ENCODE measurements at regions not wholly inside any gene's neighbourhood (a gene's known extent, or its start where the extent isn't known, plus 50 kb on each side); places are given as distances from the start of the nearest gene placed in this dataset.
A peak's percentile ranks its signal among the peaks of the same experiment; 100 is the strongest.

DNA sequence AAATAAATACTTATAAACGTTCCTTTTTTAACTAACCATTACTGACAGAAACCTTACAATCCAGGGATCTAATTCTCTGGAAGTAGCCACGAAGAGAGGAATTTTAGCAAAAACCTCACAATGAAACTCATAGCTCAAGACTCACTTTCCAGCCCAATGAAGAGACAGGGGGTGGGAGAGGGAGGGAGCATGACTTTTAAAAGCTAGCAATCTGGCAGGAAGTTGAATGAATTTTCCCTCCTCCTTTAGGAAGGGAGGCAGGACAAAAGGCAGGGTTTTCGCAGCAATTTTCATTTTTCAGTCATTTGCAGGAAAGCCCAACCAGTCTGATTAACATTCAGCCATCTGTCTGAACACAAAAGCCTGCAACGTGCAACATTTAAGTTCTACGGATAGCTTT, 381.5 kb upstream of the PSMD7 start:
- no peak for DNase-seq
- ATAC-seq: no peak
- intact Hi-C loops (cut with DNase I, micrococcal nuclease): no loop called here

DNA sequence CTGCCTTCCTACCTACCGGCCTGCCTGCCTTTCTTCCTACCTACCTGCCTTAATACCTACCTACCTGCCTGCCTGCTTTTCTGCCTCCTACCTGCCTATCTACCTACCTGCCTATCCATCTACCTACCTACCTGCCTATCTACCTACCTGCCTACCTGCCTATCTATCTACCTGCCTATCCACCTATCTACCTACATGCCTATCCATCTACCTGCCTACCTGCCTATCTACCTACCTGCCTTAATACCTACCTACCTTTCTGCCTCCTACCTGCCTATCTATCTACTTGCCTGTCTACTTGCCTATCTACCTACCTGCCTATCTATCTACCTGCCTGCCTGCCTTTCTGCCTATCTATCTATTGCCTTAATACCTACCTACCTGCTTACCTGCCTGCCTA, 383.8 kb upstream of the PSMD7 start:
- intact Hi-C loops (cut with DNase I, micrococcal nuclease): no loop called here
- no peak for ATAC-seq

DNA sequence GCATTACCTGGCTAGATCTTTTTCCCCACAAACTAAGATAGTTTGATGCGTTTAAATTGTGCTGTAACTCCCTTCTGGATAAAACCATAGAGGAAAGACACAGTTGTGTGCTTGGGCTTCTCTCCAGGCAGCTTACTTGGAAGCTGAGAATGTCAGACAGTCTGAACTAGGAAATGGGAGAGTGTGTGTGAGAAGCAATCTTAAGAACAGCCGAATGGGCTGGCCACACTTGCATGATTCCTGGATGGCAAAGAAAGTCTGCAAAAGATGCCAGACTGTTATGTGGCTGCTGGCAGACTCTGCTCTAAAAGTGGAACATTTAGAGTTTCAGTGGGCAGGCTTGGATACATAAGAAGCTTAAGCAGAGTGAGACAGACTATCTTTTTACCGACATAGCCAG, 384.3 kb upstream of the PSMD7 start:
- ATAC-seq: no peak
- intact Hi-C loops (cut with DNase I, micrococcal nuclease): no loop called here
- no peak for DNase-seq

More for the DNA sequence above, 383.8 kb upstream of the PSMD7 start:
- no peak for DNase-seq

DNA sequence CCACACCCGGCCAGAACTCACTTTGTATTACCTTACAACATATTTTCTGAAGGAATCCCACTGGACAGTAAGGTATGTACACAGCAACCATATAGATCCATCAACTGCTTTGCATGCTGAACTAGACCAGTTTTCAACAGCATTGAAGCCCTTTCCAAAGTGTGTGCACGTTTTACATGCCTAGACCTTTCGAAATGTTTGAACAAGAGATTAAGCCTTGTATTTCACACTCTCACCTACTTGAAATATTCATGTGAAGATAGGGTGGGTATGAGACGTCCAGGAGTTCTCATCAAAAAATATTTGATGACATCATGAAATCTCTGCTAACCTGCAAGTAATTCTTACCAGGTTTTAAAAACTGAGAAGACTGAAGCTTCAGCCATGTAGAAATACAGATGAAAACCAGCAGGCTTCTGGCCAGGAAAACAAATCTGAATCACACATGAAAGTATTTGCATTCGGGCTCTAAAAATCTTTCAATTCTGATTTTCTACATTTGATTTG, 387.0 kb upstream of the PSMD7 start:
- ATAC-seq: no peak
- intact Hi-C loops (cut with DNase I, micrococcal nuclease): no loop called here
- no peak for DNase-seq

DNA sequence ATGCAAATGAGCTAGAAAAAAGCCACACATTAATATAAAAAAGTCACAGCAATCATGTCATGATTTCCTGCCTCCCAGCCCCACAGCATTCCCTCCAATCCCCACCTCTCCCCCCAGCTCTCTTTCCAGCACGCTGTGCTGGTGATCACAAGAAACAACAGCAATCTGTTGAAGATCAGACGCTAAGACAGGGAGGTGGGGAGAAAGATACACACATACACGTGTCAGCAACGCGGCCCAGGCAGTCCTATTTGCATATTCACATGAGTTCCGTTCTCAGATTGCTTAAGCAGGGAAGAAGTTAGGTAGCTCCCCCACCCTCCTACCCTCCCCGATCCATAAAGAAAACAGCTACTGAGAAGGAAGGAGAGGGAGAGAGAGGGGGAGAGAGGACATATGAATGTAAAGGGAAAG, 405.5 kb upstream of the PSMD7 start:
- ATAC-seq: peak; percentile 57
- DNase-seq: no peak
- intact Hi-C loops (cut with DNase I, micrococcal nuclease): no loop called here

DNA sequence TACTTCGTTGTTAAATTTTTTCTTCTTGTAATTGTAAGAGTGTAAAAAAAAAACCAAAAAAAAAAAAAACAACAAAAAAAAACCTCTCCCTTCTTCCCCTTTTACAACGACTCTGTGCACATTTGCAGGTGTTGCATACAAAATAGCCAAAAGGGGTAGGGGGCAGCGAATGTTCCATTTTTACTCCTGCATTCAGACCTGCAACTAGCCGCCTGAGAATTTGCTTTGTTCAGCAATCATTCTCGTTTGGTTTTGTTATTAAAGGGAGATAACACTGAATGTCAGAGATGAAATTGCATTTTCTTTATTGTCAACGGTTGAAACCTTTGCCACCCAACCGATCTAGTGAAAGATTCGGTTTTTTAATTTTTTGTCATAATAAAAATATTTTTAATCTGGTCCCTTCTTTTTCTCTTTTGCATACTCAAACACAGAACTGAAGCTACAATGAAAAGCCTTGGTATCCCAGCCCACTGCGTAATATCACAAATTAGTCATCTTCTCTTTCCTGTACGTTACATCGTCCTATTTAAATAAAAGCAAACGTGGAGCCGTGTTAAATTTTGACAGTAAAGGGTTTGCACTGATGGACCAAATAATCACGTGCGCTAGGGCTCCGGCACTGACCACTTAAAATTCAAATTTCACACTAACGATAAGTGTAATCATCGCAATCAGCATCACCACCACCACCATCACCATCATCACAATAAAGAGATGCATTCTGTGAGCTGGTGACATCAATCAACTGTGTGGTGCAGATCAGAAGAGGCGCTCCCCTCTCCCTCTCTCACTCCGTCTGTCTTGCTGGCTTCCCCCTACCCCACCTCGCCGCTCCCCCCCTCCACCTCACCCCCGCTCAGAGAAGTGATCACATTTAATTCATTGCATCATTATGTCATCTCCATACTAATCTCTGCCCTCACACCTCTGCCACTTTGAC, 406.2 kb upstream of the PSMD7 start:
- no peak for ATAC-seq
- no peak for DNase-seq
- intact Hi-C loops (cut with DNase I, micrococcal nuclease): no loop called here

DNA sequence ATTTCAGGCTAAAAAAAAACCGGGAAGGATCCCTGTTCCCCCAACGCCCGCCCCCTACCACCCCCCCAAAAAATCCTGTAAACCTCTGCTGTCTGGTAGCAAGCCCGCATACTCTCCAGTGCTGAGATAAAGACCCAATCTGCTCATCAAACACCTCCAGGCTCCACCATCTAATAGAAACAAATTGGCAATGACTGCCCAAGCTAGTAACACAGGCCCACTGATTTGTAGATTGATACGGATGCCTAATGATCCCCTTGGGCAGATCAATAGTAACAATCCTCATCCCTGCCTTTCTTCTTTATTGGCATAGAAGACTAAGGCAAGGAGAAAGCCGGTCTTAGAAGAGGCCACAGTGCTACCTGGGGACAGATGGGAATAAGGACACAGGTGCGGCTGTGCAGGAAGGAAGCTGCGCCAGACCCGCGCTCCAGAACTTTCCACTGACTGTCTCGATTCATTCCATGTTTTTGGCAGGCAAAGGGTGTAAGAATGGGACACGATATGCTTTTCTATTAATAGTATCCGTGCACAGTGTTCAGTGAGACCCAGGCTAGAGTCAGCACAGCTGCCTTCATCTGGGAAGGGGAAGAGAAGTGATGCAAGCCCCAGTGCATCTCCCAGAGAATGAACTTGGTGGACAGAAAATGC, 407.6 kb upstream of the PSMD7 start:
- intact Hi-C loops (cut with DNase I, micrococcal nuclease): loop anchor here in 1 of 2 donors (10.0 kb wide), 1 partner anchor 324 kb away; no protein-coding TSS in a partner anchor
- DNase-seq (no peak), ATAC-seq (no peak)

DNA sequence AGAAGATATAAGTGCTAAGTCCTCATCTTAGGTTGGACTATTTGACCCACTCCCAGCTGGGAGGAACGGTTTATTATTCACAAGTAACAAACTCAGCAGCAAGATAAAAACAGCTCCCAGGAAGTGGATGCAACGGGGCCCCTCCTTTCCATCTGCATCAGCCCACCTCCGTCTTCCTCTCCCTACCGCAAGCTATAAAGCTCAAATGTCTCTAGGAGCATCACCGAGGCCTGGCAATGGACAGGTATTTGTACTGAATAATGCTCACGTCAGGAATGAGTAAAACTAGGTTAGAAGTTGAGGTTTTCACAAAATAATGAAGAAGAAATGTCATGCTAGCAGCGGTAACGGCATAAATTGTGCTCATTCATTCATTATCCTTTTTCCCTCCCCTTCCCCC, 408.7 kb upstream of the PSMD7 start:
- intact Hi-C loops (cut with DNase I, micrococcal nuclease): loop anchor here in 1 of 2 donors (10.0 kb wide), 1 partner anchor 323 kb away; no protein-coding TSS in a partner anchor
- ATAC-seq (no peak), DNase-seq (no peak)

DNA sequence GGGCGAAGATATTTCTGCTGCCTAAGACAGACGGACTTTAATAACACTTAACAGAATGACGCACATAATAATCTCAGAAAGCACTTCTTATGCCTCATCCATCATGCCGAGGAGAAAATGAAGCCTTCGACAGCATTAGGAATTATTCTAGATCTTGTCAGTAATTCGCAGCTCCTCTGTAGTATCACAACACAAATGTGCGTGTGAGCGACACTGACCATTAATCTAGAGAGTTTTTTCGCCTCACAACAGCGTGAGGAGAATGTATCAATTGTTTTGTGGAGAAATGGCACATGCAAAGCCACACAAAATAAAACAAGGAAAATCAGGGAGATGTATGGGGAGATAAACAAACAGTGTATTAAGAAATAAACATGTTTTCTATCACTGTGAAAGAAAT, 410.2 kb upstream of the PSMD7 start:
- DNase-seq: no peak
- intact Hi-C loops (cut with DNase I, micrococcal nuclease): loop anchor here in 1 of 2 donors (10.0 kb wide), 1 partner anchor 322 kb away; no protein-coding TSS in a partner anchor
- no peak for ATAC-seq

DNA sequence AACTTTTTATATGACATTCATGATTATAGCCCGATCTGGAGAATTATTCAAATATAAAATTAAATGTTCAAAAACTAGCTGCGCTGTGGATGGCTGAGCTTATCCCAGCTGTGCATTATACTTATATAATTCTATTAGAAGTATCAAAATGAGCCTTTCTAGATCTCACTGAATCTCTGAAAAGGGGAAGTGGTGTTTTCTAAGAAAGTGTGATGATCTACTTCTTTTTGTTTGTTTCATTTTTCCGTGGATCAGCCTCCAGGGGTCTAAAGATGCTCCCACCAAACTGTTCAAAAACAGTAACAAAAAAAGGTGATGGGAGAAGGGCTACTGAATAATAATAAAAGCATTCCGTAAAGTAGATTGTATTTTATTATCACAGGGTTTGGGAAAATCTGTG, 411.3 kb upstream of the PSMD7 start:
- intact Hi-C loops (cut with DNase I, micrococcal nuclease): loop anchor here in 1 of 2 donors (10.0 kb wide), 1 partner anchor 321 kb away; no protein-coding TSS in a partner anchor
- no peak for DNase-seq
- no peak for ATAC-seq

DNA sequence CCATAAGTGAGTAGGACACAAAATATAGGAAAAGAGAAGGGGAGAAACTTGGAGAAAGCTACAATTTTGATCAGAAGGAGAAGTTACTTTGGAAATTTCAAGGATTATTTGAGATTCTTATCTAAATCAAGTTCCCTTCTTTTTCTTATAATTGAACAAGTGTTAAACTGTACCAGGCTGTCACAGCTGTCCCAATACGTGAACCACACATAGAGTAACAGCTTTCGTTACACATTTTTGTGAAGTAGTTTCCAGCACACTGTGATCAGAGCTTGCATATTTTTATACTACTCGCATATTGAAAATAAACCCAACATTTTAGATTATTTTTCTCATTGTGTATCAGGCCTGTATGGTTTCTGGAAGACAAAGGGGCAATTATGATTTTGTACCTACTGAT, 412.8 kb upstream of the PSMD7 start:
- DNase-seq: no peak
- no peak for ATAC-seq
- intact Hi-C loops (cut with DNase I, micrococcal nuclease): loop anchor here in 1 of 2 donors (10.0 kb wide), 1 partner anchor 319 kb away; no protein-coding TSS in a partner anchor

DNA sequence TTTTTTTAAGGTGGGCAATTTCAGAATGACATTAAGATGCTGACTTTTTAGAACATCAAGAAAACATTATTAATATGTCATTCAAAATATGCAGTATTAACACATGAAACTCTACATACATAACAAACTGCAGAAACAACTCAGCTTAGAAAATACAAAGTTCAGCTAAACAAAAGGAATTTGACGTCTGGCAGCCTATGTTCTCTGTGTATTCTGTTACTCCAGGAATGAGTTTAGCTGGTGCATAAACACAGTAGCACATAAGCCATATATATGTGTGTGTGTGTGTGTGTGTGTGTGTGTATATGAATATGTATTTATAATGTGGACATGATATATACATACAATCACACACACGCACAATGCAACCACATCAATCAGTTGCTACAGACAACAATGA, 413.5 kb upstream of the PSMD7 start:
- intact Hi-C loops (cut with DNase I, micrococcal nuclease): loop anchor here in 1 of 2 donors (10.0 kb wide), 1 partner anchor 318 kb away; no protein-coding TSS in a partner anchor
- no peak for ATAC-seq

DNA sequence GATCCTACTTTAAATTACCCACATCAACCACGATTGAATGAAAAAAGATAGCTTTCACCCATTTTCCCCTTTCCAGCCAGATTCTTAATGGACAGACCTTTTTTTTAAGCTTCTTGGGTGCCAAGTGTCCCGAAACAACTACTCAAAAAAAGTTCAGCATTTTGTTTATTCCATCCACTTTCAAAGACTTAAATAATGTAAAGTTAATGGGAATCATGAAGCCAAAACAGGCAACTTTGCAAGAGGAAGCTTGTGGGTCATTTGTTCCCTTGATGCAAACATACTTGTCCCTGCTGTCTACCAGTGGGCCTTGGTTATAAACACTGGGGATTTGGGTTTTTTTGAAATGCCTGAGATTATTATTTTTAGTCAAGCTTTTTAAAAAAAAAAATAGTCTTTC, 414.0 kb upstream of the PSMD7 start:
- intact Hi-C loops (cut with DNase I, micrococcal nuclease): loop anchor here in 1 of 2 donors (10.0 kb wide), 1 partner anchor 318 kb away; no protein-coding TSS in a partner anchor
- ATAC-seq: no peak
- no peak for DNase-seq

More for the DNA sequence above, 413.5 kb upstream of the PSMD7 start:
- DNase-seq: no peak

DNA sequence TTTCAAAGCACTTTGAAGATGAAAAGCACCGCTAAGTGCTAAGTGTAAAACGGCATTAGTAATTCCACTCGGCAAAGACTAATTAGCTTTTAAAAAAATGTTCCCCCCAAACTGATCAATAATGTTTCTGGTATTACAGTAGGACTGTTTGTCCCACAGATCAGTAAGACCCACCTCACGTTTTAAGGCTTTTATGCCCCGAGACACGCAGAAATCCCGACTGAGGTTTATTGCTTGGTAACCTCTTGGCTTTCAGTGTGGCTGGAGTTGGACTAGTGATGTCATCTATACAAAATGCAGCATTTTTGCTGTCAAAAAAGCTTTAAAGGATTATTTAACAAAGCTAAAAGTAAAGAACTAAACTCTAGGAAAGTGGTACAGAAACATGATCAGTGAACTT, 414.6 kb upstream of the PSMD7 start:
- ATAC-seq: no peak
- DNase-seq: no peak
- intact Hi-C loops (cut with DNase I, micrococcal nuclease): loop anchor here in 1 of 2 donors (10.0 kb wide), 1 partner anchor 317 kb away; no protein-coding TSS in a partner anchor

DNA sequence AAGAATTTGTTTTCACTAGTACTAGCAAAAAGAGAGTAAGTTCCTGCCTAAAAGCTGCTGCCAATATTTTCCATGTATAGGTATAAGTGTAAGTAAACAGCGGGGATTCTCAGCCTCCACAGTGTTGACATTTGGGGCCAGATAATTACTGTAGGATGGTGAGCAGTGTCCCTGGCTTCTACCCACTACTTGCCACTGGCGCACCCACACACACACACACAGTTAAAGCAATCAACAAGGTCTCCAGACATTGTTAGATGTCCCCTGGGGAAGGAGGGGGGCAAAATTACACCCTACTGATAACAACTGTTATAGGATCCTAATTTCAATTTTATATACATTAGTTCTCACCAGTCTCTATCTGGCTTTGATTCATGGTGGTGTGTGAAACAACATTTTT, 417.0 kb upstream of the PSMD7 start:
- intact Hi-C loops (cut with DNase I, micrococcal nuclease): loop anchor here in 1 of 2 donors (10.0 kb wide), 1 partner anchor 315 kb away; no protein-coding TSS in a partner anchor
- DNase-seq (no peak), ATAC-seq (no peak)

DNA sequence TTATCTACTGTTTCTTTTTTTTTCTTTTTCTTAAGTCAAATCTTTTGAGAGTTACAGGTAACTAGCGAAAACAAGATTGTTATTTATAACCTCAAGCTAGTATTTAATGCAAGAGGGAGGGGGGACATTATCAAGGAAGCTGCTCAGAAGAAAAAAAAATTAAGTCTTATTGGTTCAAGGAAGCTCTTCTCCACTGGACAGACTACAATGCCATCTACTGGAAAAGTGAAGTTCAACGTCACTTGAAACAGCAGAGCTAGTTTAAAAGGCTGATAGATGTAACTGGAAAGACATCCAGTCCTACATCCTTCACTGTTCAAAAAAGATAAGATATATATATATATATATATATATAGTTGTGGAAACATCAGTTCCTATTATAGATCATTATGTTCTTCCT, 418.0 kb upstream of the PSMD7 start:
- ATAC-seq: peak; percentile 69
- DNase-seq: no peak
- intact Hi-C loops (cut with DNase I, micrococcal nuclease): no loop called here

DNA sequence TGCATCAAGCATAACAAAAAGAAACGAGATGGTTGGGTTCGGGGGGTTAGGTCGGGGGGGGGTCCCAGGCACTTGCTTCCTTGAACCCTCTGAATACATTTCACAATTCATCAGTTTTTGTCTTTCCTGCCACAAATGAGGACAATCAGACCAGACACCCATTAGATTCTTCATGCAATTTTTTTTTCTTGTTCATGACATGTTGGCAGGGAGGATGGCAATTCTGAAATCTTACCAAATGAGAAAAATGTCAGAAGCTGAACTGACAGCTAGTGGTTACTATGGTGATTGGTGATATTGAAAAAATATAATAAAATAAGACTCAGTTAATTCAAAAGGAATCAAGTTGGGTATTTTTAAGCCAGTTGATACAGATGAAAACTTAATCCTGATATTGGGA, 419.5 kb upstream of the PSMD7 start:
- intact Hi-C loops (cut with DNase I, micrococcal nuclease): no loop called here
- DNase-seq (no peak), ATAC-seq (no peak)

DNA sequence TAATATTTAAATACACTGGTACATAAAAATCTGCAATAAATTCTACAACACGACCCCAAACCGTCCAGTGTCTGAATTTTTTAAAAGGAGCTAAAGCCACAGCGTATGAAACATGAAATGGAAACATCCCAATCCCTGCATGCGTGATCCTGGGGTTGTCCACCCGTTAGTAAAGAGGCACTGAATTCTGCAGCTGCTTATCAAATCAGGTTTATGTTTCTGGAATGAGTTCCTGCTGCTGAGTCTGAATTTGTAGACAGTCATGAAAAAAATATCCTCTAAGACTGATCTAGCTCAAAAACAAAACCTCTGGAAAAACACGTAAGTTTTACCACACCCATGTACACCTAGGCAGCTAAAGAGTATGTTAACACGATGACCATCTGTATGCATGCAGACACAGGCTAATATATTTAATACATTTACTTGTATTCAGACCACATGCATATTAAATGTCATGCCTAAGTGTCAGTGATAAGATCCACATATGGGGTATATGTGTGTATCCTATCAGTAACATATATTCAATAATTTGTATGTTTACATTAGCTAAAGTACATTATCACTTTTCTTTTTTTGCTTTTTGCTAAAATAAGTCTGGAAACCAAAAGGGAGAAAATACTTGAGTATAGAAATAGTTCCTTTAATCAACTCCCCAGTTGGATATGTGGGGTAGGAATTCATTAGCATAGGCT, 420.5 kb upstream of the PSMD7 start:
- intact Hi-C loops (cut with DNase I, micrococcal nuclease): no loop called here
- DNase-seq (no peak), ATAC-seq (no peak)

DNA sequence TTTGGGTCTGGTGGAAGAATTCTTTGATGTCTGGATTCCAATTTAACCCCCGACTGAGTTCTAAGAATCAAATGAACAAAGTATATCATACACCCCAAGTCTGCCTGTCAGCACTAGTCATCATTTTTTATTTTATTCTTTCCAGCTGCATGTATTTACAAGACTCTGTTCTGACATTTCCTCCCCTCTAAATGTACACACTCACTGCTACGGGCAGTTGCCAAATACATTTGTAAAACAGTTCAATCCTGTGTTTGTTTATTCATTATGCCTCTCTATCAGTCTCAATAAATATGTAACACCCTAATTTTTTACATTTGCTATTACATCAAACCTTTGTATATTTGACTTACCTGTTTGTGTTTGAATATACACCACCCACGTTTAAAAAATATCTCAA, 422.3 kb upstream of the PSMD7 start:
- ATAC-seq: no peak

More for the DNA sequence above, 422.3 kb upstream of the PSMD7 start:
- no peak for DNase-seq
- intact Hi-C loops (cut with DNase I, micrococcal nuclease): no loop called here
